22Rv1 (cell line): ENCODE measurements at regions not wholly inside any gene's neighbourhood (a gene's known extent, or its start where the extent isn't known, plus 50 kb on each side); places are given as distances from the start of the nearest gene placed in this dataset.

Experiments used
- ZFX ChIP-seq: fragments of 450-650 bp; IDR thresholded peaks from 2 replicates; pipeline ENCODE4 v1.6.1; 2017; ENCODE audit warnings: antibody characterized with exemption, borderline replicate concordance
- TF ChIP-seq, protein P1 (sequence below): fragments of 450-650 bp; IDR thresholded peaks from 2 replicates; pipeline ENCODE4 v1.5.1; 2017; ENCODE audit warnings: mild to moderate bottlenecking

DNA sequence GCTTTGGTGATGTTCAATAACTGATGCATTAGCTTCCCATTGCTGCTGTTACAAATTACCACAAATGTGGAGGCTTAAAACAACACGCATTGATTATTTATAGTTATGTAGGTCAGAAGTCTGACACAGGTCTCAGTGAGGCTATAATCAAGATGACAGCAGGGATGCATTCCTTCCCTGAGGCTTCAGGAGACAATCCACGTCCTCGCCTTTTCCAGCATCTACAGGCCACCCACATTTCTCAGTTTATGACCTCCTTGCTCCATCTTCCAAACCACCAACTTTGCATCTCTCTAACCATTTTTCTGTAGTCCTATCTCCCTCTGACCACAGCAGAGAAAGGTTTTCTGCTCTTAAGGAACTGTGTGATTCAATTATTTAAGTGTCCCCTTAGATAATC is 92.5 kb downstream of the GASK1B start:
- TF ChIP-seq, protein P1, sequence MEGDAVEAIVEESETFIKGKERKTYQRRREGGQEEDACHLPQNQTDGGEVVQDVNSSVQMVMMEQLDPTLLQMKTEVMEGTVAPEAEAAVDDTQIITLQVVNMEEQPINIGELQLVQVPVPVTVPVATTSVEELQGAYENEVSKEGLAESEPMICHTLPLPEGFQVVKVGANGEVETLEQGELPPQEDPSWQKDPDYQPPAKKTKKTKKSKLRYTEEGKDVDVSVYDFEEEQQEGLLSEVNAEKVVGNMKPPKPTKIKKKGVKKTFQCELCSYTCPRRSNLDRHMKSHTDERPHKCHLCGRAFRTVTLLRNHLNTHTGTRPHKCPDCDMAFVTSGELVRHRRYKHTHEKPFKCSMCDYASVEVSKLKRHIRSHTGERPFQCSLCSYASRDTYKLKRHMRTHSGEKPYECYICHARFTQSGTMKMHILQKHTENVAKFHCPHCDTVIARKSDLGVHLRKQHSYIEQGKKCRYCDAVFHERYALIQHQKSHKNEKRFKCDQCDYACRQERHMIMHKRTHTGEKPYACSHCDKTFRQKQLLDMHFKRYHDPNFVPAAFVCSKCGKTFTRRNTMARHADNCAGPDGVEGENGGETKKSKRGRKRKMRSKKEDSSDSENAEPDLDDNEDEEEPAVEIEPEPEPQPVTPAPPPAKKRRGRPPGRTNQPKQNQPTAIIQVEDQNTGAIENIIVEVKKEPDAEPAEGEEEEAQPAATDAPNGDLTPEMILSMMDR = no peak
- TF ChIP-seq ZFX = no peak
